ENCODE measurements at regions not wholly inside any gene's neighbourhood (a gene's known extent, or its start where the extent isn't known, plus 50 kb on each side); places are given as distances from the start of the nearest gene placed in this dataset.

GRCh38 chr13:85694992-85695391 is 104.2 kb downstream of the SLITRK6 start:
- intact Hi-C loops (cut with micrococcal nuclease), result no loop called here
- Mint-ChIP-seq H3K36me3 (ENCODE audit: low read depth) (no peaks in the 10 kb centered on the region), H3K4me1 (no peaks in the 10 kb centered on the region), H3K9me3 (peaks cover 11% of the 10 kb centered on the region), H3K4me3 (no peak overlapping the region), H3K27me3 (no peaks in the 10 kb centered on the region), H3K27ac (no peak overlapping the region)
- ChIA-PET POLR2A (no interaction called here), CTCF (no interaction called here)
- no peak for ATAC-seq (ENCODE audit: low read depth)
- TF ChIP-seq CTCF (IDR thresholded peaks at IDR 0.05), result no peak
- no peak for DNase-seq

- ChIA-PET CTCF (no interaction called here), POLR2A (no interaction called here)
- Mint-ChIP-seq H3K9me3 (peaks cover 11% of the 10 kb centered on the region), H3K4me3 (no peak overlapping the region), H3K36me3 (ENCODE audit: low read depth) (no peaks in the 10 kb centered on the region), H3K4me1 (no peaks in the 10 kb centered on the region), H3K27me3 (no peaks in the 10 kb centered on the region), H3K27ac (no peak overlapping the region)
- DNase-seq (no peak), ATAC-seq (ENCODE audit: low read depth) (no peak)
- intact Hi-C loops (cut with micrococcal nuclease), result no loop called here
- TF ChIP-seq CTCF (IDR thresholded peaks at IDR 0.05), result no peak
Measured at GRCh38 chr13:85693889-85694511, 105.2 kb downstream of the SLITRK6 start.

GRCh38 chr13:85690368-85690767 is 108.9 kb downstream of the SLITRK6 start:
- ChIA-PET CTCF (no interaction called here), POLR2A (no interaction called here)
- DNase-seq, result no peak
- peaks cover 9% of the 10 kb centered on the region for H3K9me3 Mint-ChIP-seq
- TF ChIP-seq CTCF (IDR thresholded peaks at IDR 0.05), result no peak
- H3K36me3 Mint-ChIP-seq (ENCODE audit: low read depth), result no peaks in the 10 kb centered on the region
- intact Hi-C loops (cut with micrococcal nuclease), result no loop called here
- H3K4me1 Mint-ChIP-seq, result no peaks in the 10 kb centered on the region
- H3K27ac Mint-ChIP-seq, result no peak overlapping the region
- no peak overlapping the region for H3K4me3 Mint-ChIP-seq
- no peaks in the 10 kb centered on the region for H3K27me3 Mint-ChIP-seq
- ATAC-seq (ENCODE audit: low read depth), result no peak

- ChIA-PET POLR2A (no interaction called here), CTCF (no interaction called here)
- Mint-ChIP-seq H3K27me3 (no peaks in the 10 kb centered on the region), H3K9me3 (peaks cover 8% of the 10 kb centered on the region), H3K27ac (no peak overlapping the region), H3K4me3 (no peak overlapping the region), H3K36me3 (ENCODE audit: low read depth) (no peaks in the 10 kb centered on the region), H3K4me1 (no peaks in the 10 kb centered on the region)
- intact Hi-C loops (cut with micrococcal nuclease), result no loop called here
- no peak for ATAC-seq (ENCODE audit: low read depth)
- TF ChIP-seq CTCF (IDR thresholded peaks at IDR 0.05), result no peak
- DNase-seq, result no peak
Measured at GRCh38 chr13:85685436-85685835, 113.8 kb downstream of the SLITRK6 start.

DNA sequence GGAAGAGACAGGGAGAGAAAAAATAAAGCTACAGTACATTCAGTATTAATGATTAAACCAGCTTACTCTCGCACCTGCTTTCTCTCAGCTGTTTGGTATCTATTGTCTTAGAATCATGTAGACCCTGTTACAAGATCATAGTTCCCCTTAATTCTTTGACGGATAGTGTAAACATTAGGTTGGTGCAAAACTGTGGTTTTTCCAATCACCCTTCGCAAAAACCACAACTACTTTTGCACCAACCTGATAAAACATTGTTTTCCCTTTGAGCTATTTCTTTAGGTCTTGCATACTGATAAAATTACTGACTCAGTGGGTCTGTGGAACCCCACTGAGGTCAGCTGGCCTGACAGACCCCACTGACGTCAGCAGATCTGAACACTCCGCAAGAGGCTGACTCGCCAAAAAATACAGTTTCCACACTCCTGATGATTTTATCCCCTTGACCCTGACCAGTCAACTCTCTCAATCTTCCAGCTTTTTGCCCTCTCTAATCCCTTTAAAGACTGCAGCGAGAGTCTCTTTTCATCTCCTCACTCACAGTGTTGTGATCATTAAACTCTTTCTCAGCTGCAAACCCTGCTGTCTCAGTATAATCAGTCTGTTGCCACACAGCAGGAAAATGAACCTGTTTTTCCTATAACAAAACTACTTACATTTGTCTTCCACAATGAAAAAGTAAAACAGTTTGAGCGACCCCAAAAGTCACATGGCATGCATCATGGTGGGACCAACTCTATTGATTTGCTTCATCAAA is 123.9 kb downstream of the SLITRK6 start:
- no peak overlapping the region for H3K4me3 Mint-ChIP-seq
- no peaks in the 10 kb centered on the region for H3K4me1 Mint-ChIP-seq
- H3K36me3 Mint-ChIP-seq (ENCODE audit: low read depth), result no peaks in the 10 kb centered on the region
- CTCF ChIA-PET, result no interaction called here
- H3K27me3 Mint-ChIP-seq, result no peaks in the 10 kb centered on the region
- no peak for TF ChIP-seq CTCF (IDR thresholded peaks at IDR 0.05)
- POLR2A ChIA-PET, result no interaction called here
- peaks cover 16% of the 10 kb centered on the region for H3K9me3 Mint-ChIP-seq
- ATAC-seq (ENCODE audit: low read depth) (no peak), DNase-seq (no peak)
- intact Hi-C loops (cut with micrococcal nuclease), result no loop called here
- no peak overlapping the region for H3K27ac Mint-ChIP-seq

All from activated B cell treated with CpG ODN at 0.5 μM for 24 hours (primary cell).